Erythroblast (primary cell): ENCODE measurements at regions not wholly inside any gene's neighbourhood (a gene's known extent, or its start where the extent isn't known, plus 50 kb on each side); places are given as distances from the start of the nearest gene placed in this dataset.

Source experiments
- GATA1 ChIP-seq: IDR thresholded peaks from 2 replicates; pipeline ENCODE4 v1.6.1; 2011; ENCODE audit warnings: low read depth, mild to moderate bottlenecking, control low read depth, low read length, moderate library complexity
- POLR2A ChIP-seq: IDR thresholded peaks from 2 replicates; pipeline ENCODE4 v1.6.1; 2011; ENCODE audit warnings: mild to moderate bottlenecking, low read length

- TF ChIP-seq POLR2A: no peak
- no peak for TF ChIP-seq GATA1
Observed at GRCh38 chr19:29283366-29283765, 70.4 kb upstream of the UQCRFS1 start.
